ENCODE measurements at regions not wholly inside any gene's neighbourhood (a gene's known extent, or its start where the extent isn't known, plus 50 kb on each side); places are given as distances from the start of the nearest gene placed in this dataset.

GRCh38 chr6:147716434-147716833, 207.9 kb downstream of the SAMD5 start:
- DNase-seq (ENCODE audit: low spot score): no peak

- no peak for DNase-seq (ENCODE audit: low spot score)
These were observed 209.5 kb downstream of the SAMD5 start for GRCh38 chr6:147717991-147718390.

- DNase-seq (ENCODE audit: low spot score): no peak
These were observed 213.7 kb downstream of the SAMD5 start for GRCh38 chr6:147722158-147722557.

GRCh38 chr6:147724454-147724853, 216.0 kb downstream of the SAMD5 start:
- no peak for DNase-seq (ENCODE audit: low spot score)

- no peak for DNase-seq (ENCODE audit: low spot score)
These were observed 217.9 kb downstream of the SAMD5 start for GRCh38 chr6:147726342-147726741.

GRCh38 chr6:147728903-147729302, 220.4 kb downstream of the SAMD5 start:
- DNase-seq (ENCODE audit: low spot score): no peak

GRCh38 chr6:147733686-147734085, 225.2 kb downstream of the SAMD5 start:
- no peak for DNase-seq (ENCODE audit: low spot score)

GRCh38 chr6:147734151-147734550, 225.7 kb downstream of the SAMD5 start:
- no peak for DNase-seq (ENCODE audit: low spot score)

GRCh38 chr6:147735924-147736323, 227.4 kb downstream of the SAMD5 start:
- no peak for DNase-seq (ENCODE audit: low spot score)

- DNase-seq (ENCODE audit: low spot score): no peak
These were observed 228.6 kb downstream of the SAMD5 start for GRCh38 chr6:147737115-147737514.

- no peak for DNase-seq (ENCODE audit: low spot score)
These were observed 229.6 kb downstream of the SAMD5 start for GRCh38 chr6:147738099-147738498.

- DNase-seq (ENCODE audit: low spot score): no peak
These were observed 230.1 kb downstream of the SAMD5 start for GRCh38 chr6:147738516-147739162.

GRCh38 chr6:147740326-147740725, 231.8 kb downstream of the SAMD5 start:
- DNase-seq (ENCODE audit: low spot score): no peak

- DNase-seq (ENCODE audit: low spot score): no peak
These were observed 232.4 kb downstream of the SAMD5 start for GRCh38 chr6:147740916-147741315.

GRCh38 chr6:147741389-147741788, 232.9 kb downstream of the SAMD5 start:
- no peak for DNase-seq (ENCODE audit: low spot score)

GRCh38 chr6:147742440-147742839, 233.9 kb downstream of the SAMD5 start:
- no peak for DNase-seq (ENCODE audit: low spot score)

GRCh38 chr6:147744012-147744411, 235.5 kb downstream of the SAMD5 start:
- DNase-seq (ENCODE audit: low spot score): no peak

- DNase-seq (ENCODE audit: low spot score): no peak
These were observed 240.8 kb downstream of the SAMD5 start for GRCh38 chr6:147749331-147749730.

GRCh38 chr6:147750413-147750812, 241.9 kb downstream of the SAMD5 start:
- no peak for DNase-seq (ENCODE audit: low spot score)

- no peak for DNase-seq (ENCODE audit: low spot score)
These were observed 242.7 kb downstream of the SAMD5 start for GRCh38 chr6:147751232-147751631.

GRCh38 chr6:147752689-147753403, 244.4 kb downstream of the SAMD5 start:
- DNase-seq (ENCODE audit: low spot score): no peak

GRCh38 chr6:147755999-147756398, 247.5 kb downstream of the SAMD5 start:
- DNase-seq (ENCODE audit: low spot score): no peak

GRCh38 chr6:147756891-147757290, 248.4 kb downstream of the SAMD5 start:
- no peak for DNase-seq (ENCODE audit: low spot score)

- DNase-seq (ENCODE audit: low spot score): no peak
These were observed 248.8 kb downstream of the SAMD5 start for GRCh38 chr6:147757291-147757690.

All from CD4-positive, alpha-beta T cell treated with Interleukin-6 at 100 ng/mL for 8 hours (primary cell).